GM19372 (cell line): ENCODE measurements at regions not wholly inside any gene's neighbourhood (a gene's known extent, or its start where the extent isn't known, plus 50 kb on each side); places are given as distances from the start of the nearest gene placed in this dataset.

Experiments used
- ATAC-seq: cut with Tn5 transposase; IDR thresholded peaks from one replicate; pipeline ENCODE4 v1.9.1; 2021; ENCODE audit warnings: mild to moderate bottlenecking, low read depth, moderate library complexity; ENCODE audit not compliant: unreplicated experiment

DNA sequence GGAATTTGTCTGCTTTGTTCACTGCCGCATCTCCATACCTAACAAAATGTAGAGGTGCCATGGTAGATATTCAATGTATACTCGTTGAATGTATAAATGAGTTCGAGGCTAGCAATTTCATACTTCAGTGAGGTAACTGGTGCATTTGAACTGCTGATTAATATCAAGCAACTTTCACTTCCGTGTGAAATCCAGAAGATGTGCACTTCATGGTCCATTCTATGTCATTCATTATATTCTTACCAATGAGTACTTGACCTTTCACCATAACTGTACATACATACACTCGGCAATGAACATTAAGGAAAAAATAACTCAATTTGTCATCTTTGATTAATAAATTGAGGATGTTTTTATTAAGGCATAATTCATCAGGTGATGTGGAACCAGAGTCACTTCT lies 598.5 kb downstream of the ZNF385D start:
- ATAC-seq: no peak

DNA sequence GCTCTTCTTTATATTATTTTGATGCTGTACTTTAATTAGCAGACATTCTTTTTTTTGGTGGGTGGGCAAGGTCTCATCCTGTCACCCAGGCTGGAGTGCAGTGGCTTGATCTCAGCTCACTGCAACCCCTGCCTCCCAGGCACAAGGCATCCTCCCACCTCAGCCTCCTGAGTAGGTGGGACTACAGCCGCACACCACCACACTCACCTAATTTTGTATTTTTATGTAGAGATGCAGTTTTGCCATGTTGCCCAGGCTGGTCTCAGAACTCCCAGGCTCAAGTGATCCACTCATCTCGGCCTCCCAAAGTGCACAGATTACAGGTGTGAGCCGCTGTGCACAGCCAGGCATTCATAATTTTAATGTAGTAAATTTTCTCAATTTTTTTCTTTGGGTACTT lies 608.1 kb downstream of the ZNF385D start:
- no peak for ATAC-seq

DNA sequence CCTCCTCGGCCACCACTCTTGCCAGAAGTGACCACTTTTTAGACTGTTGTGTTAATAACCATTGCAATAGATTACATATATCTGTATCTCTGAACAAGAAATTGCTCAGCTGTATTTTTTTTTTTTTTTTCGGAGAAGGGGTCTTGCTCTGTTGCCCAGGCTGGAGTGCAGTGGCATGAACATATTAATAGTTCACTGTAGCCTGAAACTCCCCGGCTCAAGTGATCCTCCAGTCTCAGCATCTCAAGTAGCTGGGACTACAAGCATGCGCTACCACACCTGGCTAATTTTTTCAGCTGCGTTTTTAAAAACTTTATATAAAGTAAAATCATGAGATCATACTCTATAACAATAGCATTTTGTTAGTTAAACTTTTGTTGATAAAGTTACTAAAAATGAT lies 609.0 kb downstream of the ZNF385D start:
- ATAC-seq: no peak

DNA sequence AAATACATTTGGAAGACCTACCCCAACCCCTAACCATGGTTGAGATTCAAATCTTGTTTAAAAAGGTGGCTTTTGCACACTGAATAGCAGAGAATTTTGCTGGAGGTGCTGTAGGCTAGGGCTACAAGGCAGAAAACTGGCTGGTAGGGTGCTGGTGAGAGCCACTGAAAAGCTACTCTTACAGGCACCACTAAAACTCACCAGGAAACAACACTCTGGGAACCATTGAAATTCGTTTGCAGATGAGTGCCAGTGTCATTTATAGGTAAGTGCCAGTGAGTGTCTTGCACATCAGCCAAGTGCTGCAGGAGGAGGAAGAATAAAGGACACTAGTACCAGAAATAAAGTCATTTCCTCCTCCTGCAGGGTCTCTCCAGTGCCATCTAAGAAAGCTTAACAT lies 610.2 kb downstream of the ZNF385D start:
- no peak for ATAC-seq

DNA sequence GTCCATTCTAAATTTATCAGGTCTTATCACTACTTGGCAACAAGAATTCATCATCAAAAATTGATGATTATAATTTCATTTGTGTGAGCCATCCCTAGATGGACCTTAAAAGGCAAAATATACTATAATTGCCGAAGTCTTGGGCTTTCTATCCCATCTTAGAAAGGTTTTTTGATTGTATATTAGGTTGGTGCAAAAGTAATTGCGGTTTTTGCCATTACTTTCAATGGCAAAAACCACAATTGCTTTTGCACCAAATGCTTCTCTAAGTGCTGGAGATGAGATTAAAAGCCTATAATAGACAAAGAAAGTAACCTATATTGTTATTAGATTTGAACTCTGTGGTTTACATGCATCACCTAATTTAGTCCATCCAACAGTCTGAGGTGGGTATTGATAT lies 612.9 kb downstream of the ZNF385D start:
- ATAC-seq: no peak

DNA sequence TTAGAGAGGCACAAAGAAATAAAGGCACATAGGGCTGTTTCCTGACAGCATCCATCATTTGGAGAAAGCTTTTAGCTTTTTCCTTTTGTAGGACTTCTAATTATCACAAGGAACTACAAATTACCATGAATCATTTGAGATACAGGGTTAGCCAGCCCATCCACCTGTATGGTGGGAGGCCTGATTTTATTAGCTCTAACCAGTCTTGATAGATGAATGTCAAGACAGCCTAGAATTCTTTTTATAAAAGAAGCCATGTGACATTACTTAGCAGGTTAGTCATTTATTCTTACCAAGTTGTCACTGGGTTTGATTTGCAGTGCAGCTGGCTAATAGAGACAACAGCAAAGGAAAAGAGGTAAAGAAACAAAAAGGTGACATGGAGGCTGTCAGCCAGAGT lies 618.1 kb downstream of the ZNF385D start:
- ATAC-seq: no peak

DNA sequence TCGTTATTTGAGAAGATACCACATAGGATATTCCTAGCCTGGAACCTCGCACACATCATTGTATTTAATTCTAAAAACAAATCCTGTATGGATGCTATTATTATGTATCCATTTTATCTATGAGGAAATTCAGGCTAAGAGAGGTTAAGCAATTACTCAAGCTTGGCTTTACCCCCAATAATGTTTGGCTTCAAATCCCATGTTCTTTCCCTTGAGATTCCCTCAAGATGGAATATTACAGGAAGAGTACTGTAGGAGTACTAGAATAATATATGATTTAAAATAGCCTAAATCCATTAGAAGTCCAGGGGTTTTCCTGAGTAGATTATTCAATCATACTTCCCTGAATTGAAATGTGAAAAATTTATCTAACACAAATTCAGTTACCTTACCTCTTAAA lies 630.2 kb downstream of the ZNF385D start:
- no peak for ATAC-seq

DNA sequence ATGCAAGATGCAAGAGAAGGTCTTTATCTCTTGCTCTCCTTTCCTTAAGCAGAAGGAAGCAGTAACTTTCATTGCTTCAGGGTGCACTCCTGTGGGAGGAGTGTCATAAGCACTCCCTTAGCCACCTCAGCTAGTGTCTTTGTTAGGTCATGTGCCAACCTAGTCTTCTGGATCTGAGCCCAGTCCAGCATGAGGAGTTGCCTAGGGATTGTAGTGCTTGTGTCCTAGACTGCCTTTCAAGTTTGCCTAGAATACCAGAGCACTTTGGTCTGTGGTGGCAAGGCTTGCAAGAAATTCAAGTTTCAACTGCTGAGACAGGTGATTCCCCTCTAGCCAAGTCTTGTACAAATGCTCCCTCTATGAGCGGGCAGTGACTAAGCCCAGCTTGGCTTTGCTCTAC lies 633.6 kb downstream of the ZNF385D start:
- no peak for ATAC-seq

DNA sequence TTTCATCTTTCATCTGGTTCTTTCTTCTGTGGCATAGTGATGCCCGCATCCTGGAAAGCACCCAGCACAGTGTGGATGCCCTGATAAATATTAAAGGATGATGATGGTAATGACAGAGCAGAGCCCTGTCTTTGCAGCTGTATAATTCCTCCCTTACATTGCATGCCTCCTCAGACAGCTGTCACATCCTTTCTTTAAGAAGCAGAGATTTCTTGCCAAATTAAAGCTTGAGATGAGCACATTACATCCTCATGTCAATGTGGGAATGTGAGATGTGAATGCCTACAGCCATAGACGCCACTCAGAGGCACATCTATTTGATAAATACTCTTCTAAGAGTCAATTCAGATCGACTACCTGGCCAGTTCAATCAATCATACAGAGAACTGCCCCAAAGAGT lies 642.0 kb downstream of the ZNF385D start:
- ATAC-seq: no peak

DNA sequence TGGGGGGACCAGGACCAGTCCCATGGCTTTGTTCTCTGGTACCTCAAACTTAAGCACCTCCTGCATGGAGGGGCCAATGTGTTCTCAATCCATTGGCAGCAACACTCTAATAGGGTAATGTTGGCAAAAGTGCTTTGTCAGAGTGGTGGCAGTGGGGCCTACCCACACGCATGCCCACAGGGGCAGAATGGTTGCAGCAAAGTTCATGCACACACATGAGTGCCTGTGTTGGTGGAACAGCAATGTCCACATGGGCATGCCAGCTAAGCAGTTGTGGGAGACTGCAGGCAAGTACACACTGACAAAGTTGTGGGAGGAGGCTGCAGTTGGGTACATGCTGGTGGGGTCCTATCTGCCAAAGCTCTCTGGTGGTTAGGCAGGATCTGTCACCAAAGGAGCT lies 645.2 kb downstream of the ZNF385D start:
- ATAC-seq: no peak

DNA sequence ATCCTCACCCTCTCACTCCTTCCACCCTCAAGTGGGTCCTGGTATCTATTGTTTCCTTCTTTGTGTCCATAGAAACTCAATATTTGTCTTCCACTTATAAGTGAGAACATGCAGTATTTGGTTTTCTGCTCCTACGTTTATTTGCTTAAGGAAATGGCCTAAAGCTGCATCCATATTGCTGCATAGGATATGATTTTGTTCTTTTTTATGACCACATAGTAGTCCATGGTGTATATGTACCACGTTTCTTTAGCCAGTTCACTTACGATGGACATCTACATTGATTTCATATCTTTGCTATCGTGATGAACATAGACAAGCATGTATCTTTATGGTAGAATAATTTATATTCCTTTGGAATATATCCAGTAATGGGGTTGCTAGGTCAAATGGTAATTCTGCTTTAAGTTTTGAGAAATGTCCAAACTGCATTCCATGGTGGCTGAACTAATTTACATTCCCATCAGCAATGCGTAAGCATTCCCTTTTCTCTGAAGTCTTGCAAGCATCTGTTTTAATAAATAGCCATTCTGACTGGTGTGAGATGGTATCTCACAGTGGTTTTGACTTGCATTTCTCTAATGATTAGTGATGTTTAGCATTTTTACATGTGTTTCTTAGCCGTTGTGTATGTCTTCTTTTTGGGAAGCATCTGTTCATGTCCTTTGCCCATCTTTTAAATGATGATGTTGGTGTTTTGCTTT lies 650.2 kb downstream of the ZNF385D start:
- no peak for ATAC-seq

DNA sequence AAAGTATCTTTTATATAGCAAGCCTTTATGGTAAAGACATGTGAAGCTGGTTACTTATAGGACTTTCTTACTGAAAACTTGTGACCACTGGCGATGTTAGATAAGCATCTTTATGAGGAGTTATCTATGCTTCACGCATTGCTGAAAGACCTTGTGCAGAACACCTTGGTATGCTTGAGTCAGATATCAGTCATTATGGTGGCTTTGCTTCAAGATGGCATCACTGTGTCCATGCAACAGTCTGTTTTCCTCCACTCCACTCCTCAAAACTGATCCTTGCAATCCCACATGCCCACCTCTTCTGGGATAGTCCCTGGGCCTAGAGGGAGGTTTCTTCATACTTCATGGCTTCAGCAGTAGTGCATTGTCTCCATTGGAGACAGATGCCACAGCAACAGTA lies 656.3 kb downstream of the ZNF385D start:
- ATAC-seq: no peak

DNA sequence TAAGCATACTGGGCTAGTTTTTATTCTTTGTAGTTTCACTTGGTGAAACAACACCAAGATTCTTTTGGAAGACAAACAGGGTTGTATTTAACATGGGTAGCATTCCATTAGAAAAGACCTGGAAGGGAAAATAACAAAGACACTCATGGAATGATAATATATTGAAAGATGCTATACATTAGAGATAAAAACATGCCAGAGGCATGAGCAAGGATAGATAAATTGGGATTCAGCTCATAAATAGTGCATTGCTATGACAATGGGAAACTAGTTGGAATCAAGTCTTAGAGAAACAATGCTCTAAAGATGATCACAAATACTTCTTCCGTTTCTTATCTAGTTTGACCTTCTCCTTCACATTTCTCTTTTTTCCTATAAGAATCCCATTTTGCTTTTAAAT lies 677.4 kb downstream of the ZNF385D start:
- no peak for ATAC-seq

DNA sequence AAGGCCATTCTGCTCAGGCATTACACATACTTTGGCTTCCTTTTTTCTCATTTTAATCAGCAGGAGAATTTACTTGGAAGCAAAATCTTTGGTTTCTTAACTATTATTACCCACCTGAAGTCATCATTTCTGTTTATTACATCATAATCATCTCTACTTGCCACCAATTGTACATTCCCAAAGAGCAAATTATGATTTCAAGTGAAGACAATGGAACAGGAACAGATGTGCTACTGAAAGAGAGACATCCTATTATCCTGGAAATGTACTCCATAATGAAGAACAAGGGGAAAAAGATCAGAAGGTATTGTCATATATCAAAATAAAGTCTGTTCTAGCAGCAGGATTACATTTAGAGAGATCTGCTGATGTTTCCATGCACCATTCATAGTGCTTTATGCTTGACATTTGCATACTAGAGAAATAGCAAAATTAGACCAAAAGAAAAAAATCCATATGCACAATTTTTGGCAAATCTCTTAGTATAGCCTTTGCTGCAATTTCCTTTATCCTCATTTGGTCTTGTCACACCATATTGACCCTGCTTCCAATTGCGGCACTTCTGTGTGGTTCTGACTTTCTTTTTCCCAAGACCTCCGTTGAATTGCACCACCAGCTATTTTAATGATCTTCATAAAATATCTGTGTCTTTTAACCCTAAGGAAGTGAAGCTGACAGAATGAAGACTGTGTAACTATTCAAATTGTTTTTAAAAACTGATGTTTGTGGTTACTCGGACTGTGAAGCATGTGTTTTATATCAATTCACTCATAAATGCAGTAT lies 683.8 kb downstream of the ZNF385D start:
- no peak for ATAC-seq

DNA sequence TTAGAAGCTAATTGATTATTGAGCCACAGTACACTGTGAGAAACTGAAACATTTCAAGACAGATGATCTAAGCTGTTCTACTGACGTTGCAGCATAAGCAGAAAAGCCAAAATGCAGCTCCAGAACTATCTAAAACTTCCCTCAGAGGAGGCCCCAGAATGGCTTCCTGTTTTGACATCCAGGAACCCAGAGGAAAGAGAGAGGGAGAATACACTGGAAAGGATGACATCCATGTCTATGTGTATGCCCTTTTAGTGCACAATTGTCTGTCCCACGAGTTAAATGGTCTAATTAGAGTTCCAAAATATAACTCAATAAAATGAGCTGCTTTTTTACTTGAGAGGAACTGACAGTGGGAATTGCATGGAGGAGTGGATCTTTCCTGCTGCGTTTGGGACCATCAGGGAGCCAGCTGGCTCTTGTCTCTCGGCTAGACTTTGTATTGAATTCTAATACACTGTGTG lies 688.1 kb downstream of the ZNF385D start:
- ATAC-seq: no peak

DNA sequence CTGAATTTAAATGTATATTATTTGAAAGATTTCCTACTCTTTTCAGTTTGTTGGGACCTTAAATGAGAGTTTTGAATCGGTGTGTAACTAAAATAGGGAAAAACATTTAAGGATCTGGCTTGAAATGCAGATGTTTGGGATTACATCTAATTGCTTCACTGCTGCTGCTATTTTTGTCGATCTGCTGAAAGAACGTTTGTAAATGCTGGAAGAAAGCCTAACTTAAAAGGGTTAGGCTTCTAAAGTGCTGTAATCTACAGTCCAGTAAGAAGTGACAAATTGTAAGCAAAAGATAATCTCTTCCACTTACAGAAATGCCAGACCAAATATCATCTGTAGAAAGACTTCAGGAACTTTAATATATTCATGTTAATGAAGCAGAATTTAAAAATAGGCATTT lies 691.6 kb downstream of the ZNF385D start:
- ATAC-seq: no peak

DNA sequence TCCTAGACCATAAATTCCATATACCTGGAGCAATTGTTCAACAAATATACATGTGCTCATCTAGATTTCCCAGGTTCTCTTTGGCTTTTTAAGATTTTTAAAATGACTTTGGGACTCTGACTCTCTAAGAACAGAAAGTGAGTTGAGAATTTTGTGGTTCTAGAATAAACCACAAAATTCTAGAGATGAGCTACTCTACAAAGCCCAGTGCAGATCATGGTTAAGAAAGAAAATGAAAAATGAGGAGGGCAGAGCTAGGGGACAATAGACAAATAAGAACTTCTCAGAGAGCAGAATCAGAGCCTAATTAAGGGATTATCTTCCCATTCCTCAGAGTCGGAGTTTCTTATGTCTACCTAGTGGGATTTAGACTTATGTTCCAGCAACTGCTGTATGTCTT lies 694.7 kb downstream of the ZNF385D start:
- ATAC-seq: no peak

DNA sequence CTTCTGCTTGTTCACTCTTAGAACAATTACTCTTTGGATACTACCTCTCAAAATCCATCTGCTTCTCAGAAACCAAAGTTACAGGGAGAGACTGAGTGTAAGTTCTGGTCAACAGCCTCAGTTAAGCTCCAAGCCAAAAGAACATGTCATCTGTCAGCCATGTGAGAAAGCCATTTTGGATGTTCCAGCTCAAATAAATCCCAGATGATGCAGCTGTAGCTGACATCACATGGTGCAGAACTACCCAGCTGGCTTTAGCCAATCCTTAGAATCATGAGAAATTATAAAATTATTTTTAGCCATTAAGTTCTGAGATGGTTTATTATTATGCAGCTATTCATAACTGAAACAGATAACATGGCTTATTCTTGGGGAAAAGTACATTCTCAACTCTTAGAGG lies 696.0 kb downstream of the ZNF385D start:
- ATAC-seq: no peak

DNA sequence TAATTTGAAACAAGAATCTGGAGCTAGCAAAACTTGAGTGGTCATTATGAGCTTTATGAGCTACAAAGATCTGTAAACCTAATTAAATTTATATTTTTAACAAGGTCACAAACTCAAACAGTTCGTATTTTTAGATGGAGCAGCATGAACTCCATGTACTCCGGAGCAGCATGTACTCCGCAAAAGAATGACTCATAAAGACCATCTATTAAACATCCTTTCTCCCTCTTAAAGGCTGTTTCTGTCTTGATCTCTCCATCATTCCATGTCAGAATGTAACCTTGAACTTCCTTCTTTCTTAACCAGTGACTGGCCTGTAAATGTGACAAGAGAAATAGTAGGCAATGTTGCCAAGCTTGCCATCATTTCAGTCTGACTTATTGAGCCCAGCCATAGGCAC lies 696.9 kb downstream of the ZNF385D start:
- ATAC-seq: no peak

DNA sequence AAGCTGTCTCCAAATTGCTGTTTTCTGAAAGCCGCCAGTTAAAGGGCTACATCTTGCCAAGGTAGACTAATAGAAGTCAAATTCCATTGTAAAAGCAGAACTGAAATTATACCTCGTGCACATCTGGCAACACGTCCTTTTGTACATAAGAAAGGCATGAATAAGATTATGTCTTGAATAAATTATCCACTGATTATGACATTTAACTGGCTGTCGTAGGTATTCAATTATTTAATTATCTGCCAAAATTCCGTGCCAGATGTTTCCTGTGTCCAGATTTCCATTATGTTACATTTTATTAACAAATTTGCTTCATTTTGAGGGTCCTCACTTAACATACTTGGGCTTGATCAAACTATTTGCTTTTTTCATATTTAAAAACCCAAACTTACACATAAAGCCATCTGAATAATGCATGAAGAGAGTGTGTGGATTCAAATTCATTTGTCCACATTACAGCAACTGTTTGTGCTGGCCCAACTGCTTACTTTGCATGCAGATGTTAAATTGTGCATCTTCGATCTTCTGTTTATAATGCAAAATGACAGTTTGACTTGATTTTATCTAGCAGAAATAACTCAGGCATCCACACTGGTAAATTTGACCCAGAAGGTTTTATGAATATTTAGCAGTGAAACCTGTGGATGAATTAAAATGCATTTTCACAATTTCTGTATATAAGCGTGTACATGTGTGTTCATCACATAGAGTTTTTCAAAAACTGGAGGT lies 701.5 kb downstream of the ZNF385D start:
- no peak for ATAC-seq

DNA sequence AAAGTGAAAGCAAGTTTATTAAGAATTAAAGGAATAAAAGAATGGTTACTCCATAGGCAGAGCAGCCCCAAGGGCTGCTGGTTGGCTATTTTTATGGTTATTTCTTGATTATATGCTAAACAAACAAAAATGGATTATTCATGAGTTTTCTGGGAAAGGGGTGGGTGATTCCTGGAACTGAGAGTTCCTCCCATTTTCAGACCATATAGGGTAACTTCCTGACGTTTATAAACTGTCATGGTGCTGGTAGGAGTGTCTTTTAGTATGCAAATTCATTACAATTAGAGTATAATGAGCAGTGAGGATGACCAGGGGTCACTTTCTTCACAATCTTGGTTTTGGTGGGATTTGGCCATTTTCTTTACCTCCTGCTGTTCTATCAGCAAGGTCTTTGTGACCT lies 707.9 kb downstream of the ZNF385D start:
- ATAC-seq: no peak

DNA sequence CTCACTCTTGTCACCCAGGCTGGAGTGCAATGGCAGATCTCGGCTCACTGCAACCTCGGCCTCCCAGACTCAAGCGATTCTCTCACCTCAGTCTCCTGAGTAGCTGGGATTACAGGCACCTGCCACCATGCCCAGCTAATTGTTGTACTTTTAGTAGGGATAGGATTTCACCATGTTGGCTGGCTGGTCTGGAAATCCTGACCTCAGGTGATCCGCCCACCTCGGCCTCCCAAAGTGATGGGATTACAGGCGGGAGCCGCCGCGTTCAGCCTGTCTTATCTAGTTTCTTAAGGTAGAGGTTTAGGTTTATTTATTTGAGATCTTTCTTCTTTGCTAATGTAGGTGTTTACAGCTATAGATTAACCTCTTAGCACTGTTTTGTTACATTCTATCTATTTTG lies 708.8 kb downstream of the ZNF385D start:
- ATAC-seq: no peak
